H1 (cell line): ENCODE measurements at regions not wholly inside any gene's neighbourhood (a gene's known extent, or its start where the extent isn't known, plus 50 kb on each side); places are given as distances from the start of the nearest gene placed in this dataset.

ENCODE experiments used
- KDM4A ChIP-seq: IDR thresholded peaks from one replicate; pipeline ENCODE4 v1.7.1; 2012; ENCODE audit warnings: low read depth, mild to moderate bottlenecking, moderate library complexity, low read length, inconsistent platforms; ENCODE audit not compliant: severe bottlenecking
- RFX5 ChIP-seq: IDR thresholded peaks from 2 replicates; pipeline ENCODE4 v1.6.1; 2011; ENCODE audit warnings: low read depth, low read length, improper control_type of control experiment, borderline replicate concordance

- TF ChIP-seq KDM4A: no peak
- TF ChIP-seq RFX5: no peak
Measured at GRCh38 chr16:48680881-48681280, 70.9 kb upstream of the N4BP1 start (continued).
